ENCODE measurements at regions not wholly inside any gene's neighbourhood (a gene's known extent, or its start where the extent isn't known, plus 50 kb on each side); places are given as distances from the start of the nearest gene placed in this dataset.

- Histone ChIP-seq H3K4me1 (ENCODE audit: insufficient read depth, low read length) (no peaks in the 10 kb centered on the region), H3K27ac (ENCODE audit: low read depth, low read length) (no peak overlapping the region), H2AFZ (ENCODE audit: low read depth, low read length) (no peak overlapping the region), H3K9ac (ENCODE audit: low read length) (no peak overlapping the region), H3K4me2 (ENCODE audit: low read length) (no peak overlapping the region), H3K9me3 (ENCODE audit: insufficient read depth, low read depth, low read length) (no peaks in the 10 kb centered on the region), H4K20me1 (ENCODE audit: insufficient read depth, low read length) (no peaks in the 10 kb centered on the region), H3K27me3 (ENCODE audit: insufficient read depth, low read length) (no peaks in the 10 kb centered on the region), H3K4me3 (ENCODE audit: insufficient read depth, low read depth, low read length) (no peak overlapping the region), H3K79me2 (ENCODE audit: insufficient read depth, low read length) (no peaks in the 10 kb centered on the region), H3K36me3 (ENCODE audit: insufficient read depth, low read length) (no peaks in the 10 kb centered on the region)
- H3K4me1 Mint-ChIP-seq (ENCODE audit: low read depth, unreplicated experiment), result peaks cover 9% of the 10 kb centered on the region
- FAIRE-seq (no peak), DNase-seq (ENCODE audit: low read depth) (no peak)
- H3K27me3 Mint-ChIP-seq (ENCODE audit: low read depth, unreplicated experiment), result no peaks in the 10 kb centered on the region
- TF ChIP-seq, protein P1, sequence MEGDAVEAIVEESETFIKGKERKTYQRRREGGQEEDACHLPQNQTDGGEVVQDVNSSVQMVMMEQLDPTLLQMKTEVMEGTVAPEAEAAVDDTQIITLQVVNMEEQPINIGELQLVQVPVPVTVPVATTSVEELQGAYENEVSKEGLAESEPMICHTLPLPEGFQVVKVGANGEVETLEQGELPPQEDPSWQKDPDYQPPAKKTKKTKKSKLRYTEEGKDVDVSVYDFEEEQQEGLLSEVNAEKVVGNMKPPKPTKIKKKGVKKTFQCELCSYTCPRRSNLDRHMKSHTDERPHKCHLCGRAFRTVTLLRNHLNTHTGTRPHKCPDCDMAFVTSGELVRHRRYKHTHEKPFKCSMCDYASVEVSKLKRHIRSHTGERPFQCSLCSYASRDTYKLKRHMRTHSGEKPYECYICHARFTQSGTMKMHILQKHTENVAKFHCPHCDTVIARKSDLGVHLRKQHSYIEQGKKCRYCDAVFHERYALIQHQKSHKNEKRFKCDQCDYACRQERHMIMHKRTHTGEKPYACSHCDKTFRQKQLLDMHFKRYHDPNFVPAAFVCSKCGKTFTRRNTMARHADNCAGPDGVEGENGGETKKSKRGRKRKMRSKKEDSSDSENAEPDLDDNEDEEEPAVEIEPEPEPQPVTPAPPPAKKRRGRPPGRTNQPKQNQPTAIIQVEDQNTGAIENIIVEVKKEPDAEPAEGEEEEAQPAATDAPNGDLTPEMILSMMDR (IDR thresholded peaks at IDR 0.05; ENCODE audit: insufficient read depth, low read depth, low read length), result no peak
- TF ChIP-seq EZH2 (IDR thresholded peaks at IDR 0.05; ENCODE audit: insufficient read depth, low read length), result no peak
- H3K4me3 Mint-ChIP-seq (ENCODE audit: unreplicated experiment), result no peak overlapping the region
- H3K9me3 Mint-ChIP-seq (ENCODE audit: unreplicated experiment), result no peaks in the 10 kb centered on the region
- H3K27ac Mint-ChIP-seq (ENCODE audit: unreplicated experiment), result no peak overlapping the region
- no peaks in the 10 kb centered on the region for H3K36me3 Mint-ChIP-seq (ENCODE audit: low read depth, unreplicated experiment)
Observed at GRCh38 chr5:87948486-87948885, 320.2 kb downstream of the TMEM161B start.

DNA sequence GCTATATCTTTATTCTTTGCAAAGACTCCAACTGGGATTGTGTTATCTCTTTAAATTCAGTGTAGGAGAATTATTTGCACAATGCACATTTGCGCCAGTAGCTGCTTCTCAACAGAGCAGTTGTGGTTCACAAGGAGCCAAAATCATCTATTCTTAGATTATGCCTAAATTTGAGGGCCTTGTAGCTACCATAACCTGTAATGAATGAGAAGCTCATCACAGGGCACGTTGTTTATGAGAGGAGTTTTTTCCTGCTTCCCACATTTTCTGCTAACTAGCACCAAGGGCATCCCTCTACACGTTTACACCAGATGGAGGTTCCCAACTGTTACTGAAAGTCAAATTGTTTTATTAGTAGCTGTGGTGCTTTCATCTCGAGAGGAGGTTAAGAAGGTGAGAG is 322.4 kb downstream of the TMEM161B start:
- Histone ChIP-seq H3K27me3 (ENCODE audit: insufficient read depth, low read length) (no peaks in the 10 kb centered on the region), H3K9ac (ENCODE audit: low read length) (no peak overlapping the region), H3K79me2 (ENCODE audit: insufficient read depth, low read length) (no peaks in the 10 kb centered on the region), H3K36me3 (ENCODE audit: insufficient read depth, low read length) (no peaks in the 10 kb centered on the region), H3K4me3 (ENCODE audit: insufficient read depth, low read depth, low read length) (no peak overlapping the region), H3K9me3 (ENCODE audit: insufficient read depth, low read depth, low read length) (no peaks in the 10 kb centered on the region), H4K20me1 (ENCODE audit: insufficient read depth, low read length) (no peaks in the 10 kb centered on the region), H3K27ac (ENCODE audit: low read depth, low read length) (no peak overlapping the region), H3K4me2 (ENCODE audit: low read length) (no peak overlapping the region), H2AFZ (ENCODE audit: low read depth, low read length) (no peak overlapping the region), H3K4me1 (ENCODE audit: insufficient read depth, low read length) (no peaks in the 10 kb centered on the region)
- H3K9me3 Mint-ChIP-seq (ENCODE audit: unreplicated experiment), result no peaks in the 10 kb centered on the region
- DNase-seq (ENCODE audit: low read depth), result no peak
- peaks cover 9% of the 10 kb centered on the region for H3K4me1 Mint-ChIP-seq (ENCODE audit: low read depth, unreplicated experiment)
- H3K4me3 Mint-ChIP-seq (ENCODE audit: unreplicated experiment), result no peak overlapping the region
- no peak overlapping the region for H3K27ac Mint-ChIP-seq (ENCODE audit: unreplicated experiment)
- TF ChIP-seq, protein P1 (IDR thresholded peaks at IDR 0.05; ENCODE audit: insufficient read depth, low read depth, low read length), result no peak
- no peak for TF ChIP-seq EZH2 (IDR thresholded peaks at IDR 0.05; ENCODE audit: insufficient read depth, low read length)
- H3K36me3 Mint-ChIP-seq (ENCODE audit: low read depth, unreplicated experiment), result no peaks in the 10 kb centered on the region
- H3K27me3 Mint-ChIP-seq (ENCODE audit: low read depth, unreplicated experiment), result no peaks in the 10 kb centered on the region
- no peak for FAIRE-seq

DNA sequence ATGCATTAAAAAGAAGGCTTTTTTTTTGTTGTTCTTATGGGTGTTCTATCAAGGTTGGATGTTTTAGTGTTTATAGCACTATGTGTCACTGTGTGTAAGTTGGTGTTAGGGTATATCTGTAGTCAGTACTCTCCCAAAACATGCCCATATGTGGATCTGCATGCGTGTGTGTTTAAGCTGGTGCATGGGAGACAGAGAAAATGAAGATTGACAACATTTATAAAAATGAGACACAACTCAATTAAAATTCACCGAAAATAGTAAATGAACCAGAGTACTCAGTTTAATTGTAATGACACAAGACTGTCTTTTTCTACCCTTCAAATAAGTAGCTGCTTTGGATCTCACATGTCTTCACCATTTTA is 323.4 kb downstream of the TMEM161B start:
- Histone ChIP-seq H3K9ac (ENCODE audit: low read length) (no peak overlapping the region), H2AFZ (ENCODE audit: low read depth, low read length) (no peak overlapping the region), H3K4me1 (ENCODE audit: insufficient read depth, low read length) (no peaks in the 10 kb centered on the region), H4K20me1 (ENCODE audit: insufficient read depth, low read length) (no peaks in the 10 kb centered on the region), H3K4me2 (ENCODE audit: low read length) (no peak overlapping the region), H3K27me3 (ENCODE audit: insufficient read depth, low read length) (no peaks in the 10 kb centered on the region), H3K9me3 (ENCODE audit: insufficient read depth, low read depth, low read length) (no peaks in the 10 kb centered on the region), H3K36me3 (ENCODE audit: insufficient read depth, low read length) (no peaks in the 10 kb centered on the region), H3K27ac (ENCODE audit: low read depth, low read length) (no peak overlapping the region), H3K4me3 (ENCODE audit: insufficient read depth, low read depth, low read length) (no peak overlapping the region), H3K79me2 (ENCODE audit: insufficient read depth, low read length) (no peaks in the 10 kb centered on the region)
- DNase-seq (ENCODE audit: low read depth), result no peak
- no peaks in the 10 kb centered on the region for H3K36me3 Mint-ChIP-seq (ENCODE audit: low read depth, unreplicated experiment)
- H3K27me3 Mint-ChIP-seq (ENCODE audit: low read depth, unreplicated experiment), result no peaks in the 10 kb centered on the region
- no peak overlapping the region for H3K27ac Mint-ChIP-seq (ENCODE audit: unreplicated experiment)
- no peak for TF ChIP-seq EZH2 (IDR thresholded peaks at IDR 0.05; ENCODE audit: insufficient read depth, low read length)
- TF ChIP-seq, protein P1 (IDR thresholded peaks at IDR 0.05; ENCODE audit: insufficient read depth, low read depth, low read length), result no peak
- no peaks in the 10 kb centered on the region for H3K9me3 Mint-ChIP-seq (ENCODE audit: unreplicated experiment)
- FAIRE-seq, result no peak
- no peak overlapping the region for H3K4me3 Mint-ChIP-seq (ENCODE audit: unreplicated experiment)
- H3K4me1 Mint-ChIP-seq (ENCODE audit: low read depth, unreplicated experiment), result peaks cover 9% of the 10 kb centered on the region
